GM18907 (cell line): ENCODE measurements at regions not wholly inside any gene's neighbourhood (a gene's known extent, or its start where the extent isn't known, plus 50 kb on each side); places are given as distances from the start of the nearest gene placed in this dataset.

Experiments used
- ATAC-seq: cut with Tn5 transposase; IDR thresholded peaks from one replicate; pipeline ENCODE4 v1.9.1; 2021; ENCODE audit warnings: mild to moderate bottlenecking, moderate library complexity; ENCODE audit not compliant: unreplicated experiment

- no peak for ATAC-seq
Measured at GRCh38 chr20:22408521-22409402, 175.6 kb downstream of the FOXA2 start.

- no peak for ATAC-seq
Measured at GRCh38 chr20:22407237-22408193, 176.9 kb downstream of the FOXA2 start.

DNA sequence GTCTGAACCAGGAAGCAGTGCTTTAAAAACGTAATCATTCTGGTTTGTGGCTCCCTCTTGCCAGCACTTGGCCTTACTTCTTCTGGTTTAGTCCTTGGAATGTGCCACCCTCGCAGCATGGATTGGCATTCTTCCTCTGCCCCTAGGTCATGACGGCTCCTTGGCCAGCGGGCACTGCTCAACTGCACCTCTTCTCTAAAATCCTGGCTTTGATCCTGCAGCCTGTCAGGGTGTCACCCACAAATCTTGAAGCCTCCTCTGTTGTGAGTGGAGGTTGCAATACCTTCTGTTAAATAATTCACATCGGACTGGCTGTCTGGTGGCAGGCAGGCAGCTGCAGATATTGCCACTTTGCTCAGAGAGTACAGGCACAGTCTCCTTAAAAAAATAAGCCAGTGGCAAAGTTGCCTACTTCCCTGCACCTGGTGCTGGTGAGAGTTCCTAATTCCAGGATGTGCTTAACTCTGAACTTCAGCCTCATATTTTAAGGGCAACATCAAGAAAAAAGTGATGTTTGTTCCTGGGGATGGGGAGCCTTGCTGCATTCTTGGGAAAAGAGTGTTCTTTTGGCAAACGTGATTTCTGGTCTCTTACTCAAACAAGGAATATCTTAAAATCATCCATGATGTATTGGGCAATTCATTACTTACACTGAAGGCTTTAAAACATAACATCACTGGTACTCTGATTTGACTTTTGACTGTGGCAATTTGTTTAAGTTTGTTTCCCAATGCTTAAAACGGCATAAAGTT is 179.8 kb downstream of the FOXA2 start:
- no peak for ATAC-seq

GRCh38 chr20:22403632-22404361 is 180.6 kb downstream of the FOXA2 start:
- peak; percentile 57 for ATAC-seq

- ATAC-seq: no peak
Measured at GRCh38 chr20:22403022-22403631, 181.2 kb downstream of the FOXA2 start.

DNA sequence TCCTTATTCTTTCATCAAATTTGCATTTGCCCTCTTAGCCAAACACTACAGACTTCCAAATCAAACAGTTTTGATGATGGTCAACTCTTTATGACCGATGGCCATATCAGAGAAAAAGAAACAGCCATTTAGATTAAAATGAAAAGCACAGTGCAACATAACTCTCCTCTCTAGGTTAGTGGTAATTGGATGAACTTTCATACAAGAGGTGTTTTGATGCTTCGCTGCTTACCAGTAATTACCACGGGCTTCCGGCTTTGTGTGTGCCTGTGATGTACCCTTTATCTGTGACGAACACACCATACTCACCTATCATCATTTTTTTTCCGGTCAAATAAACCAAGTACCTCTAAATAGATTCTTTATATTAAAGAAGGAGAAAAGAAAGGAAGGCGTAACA is 181.8 kb downstream of the FOXA2 start:
- no peak for ATAC-seq

GRCh38 chr20:22400440-22400839 is 183.9 kb downstream of the FOXA2 start:
- no peak for ATAC-seq

DNA sequence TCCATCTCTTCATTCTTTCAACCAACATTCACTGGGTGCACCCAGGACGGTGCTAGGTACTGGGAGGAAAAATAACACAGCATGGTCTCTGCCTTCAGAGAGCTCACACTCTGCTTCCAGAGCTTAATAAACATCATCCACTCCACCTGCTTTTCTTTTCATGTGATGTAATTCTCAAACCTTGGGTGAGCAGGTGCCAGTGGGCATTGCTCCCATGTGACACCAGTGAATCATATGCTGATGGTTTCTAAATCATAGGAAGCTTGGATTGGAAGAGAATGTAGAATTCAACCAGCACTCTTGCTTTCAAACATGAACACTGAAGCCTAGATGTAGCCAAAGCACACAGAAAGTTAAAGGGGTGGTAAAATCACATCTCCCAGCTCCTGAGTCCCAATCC is 189.8 kb downstream of the FOXA2 start:
- no peak for ATAC-seq

- ATAC-seq: no peak
Measured at GRCh38 chr20:22390543-22390903, 193.8 kb downstream of the FOXA2 start.

GRCh38 chr20:22389836-22390542 is 194.4 kb downstream of the FOXA2 start:
- ATAC-seq: no peak

DNA sequence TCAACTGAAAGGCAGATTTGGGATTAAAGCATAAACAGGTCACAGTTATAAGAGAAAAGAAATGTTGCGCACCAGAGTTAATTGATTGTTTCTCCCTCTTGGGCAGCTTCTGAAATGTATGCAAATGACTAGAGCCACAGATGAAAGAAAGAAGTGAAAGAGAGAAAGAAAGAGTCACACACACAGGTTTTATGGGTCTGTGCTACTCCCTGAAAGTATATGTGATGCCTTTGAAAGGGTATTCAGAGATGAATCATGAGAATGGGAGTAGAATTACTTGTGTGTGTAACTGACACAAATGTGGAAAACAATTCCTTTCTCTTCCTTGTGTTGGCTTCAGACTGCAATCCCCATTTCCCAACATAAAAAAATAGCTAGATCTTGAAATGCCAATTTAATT is 196.9 kb downstream of the FOXA2 start:
- no peak for ATAC-seq

- no peak for ATAC-seq
Measured at GRCh38 chr20:22386306-22386623, 198.1 kb downstream of the FOXA2 start.

DNA sequence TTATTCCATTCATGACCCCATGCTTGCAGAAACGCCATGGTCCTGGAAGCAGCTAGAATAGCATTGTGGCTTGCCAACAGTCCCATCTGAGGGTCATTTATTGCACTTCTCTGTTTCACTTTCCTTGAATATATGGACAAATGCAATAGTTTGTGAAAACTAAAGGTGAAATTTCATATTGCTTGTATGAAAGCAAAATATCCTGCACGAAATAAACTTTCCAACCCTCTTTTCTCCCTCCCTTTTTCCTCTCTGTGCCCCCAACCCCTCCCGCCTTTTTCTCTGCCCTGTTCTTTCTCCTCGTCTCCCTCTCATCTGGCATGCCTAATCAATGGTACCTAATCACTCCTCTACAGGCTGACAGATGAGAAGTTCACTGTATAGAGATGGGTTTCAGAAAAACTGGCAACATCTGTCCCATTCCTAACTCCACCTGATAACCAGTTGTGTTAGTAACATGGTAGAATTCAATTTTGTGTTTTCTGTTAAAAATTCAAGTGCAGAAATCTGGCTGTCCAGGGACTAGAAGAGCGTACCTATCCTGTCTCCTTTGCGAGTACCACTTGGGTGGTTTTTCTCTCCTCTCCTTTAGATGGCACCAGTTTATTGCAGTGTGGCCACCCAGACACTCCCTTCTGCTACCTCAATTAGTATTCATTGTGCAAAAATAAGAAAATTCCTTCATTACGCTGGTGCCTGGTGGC is 198.6 kb downstream of the FOXA2 start:
- ATAC-seq: no peak

- ATAC-seq: no peak
Measured at GRCh38 chr20:22384978-22385377, 199.4 kb downstream of the FOXA2 start.

DNA sequence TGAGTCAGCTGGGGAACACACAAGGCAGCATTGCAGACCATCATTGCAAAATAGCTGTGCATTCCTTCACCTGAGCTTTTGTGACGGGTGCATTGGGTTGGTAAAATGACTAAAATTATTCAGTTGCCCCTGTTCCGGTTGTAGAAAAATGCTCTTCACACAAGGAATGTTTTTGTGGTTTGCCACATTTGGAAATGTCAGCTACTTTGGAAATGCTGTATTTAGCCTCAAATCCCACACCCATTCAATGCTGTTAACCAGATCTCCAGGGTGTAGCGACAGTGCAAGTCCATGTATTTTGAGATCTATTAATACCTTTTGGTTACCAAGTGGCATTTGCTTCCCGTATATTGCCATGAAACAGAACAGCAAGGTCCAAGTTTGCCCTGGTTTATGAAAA is 201.2 kb downstream of the FOXA2 start:
- no peak for ATAC-seq

GRCh38 chr20:22382742-22383141 is 201.6 kb downstream of the FOXA2 start:
- ATAC-seq: no peak

DNA sequence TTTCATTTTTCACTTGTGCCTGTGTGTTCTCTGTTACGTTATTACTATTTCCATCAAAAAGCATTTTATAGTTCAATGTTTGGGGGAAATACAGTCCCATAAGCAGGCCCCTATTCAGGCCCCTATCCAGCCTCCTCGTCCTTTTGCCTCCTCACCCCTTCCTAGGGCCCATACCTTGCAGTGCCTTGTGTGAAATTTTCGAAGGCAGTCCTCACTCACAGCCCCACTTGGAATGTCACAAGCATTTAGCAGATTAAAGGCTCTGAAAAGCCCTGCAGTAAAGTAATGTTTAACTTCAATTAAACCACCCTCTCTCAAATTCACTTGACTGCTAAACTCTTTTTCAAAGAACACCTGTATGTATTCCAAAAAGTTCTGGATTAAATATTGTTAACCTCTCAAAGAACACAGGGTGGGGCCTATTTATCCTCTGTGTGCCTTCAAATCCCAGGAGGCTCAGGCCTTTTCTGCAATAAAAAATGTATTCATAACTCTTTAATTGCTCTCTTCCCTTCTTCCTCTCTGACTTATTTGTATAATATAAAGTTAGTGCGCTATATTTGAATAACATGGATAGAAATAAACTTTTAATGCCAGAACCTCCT is 202.5 kb downstream of the FOXA2 start:
- ATAC-seq: no peak

- ATAC-seq: no peak
Measured at GRCh38 chr20:22379472-22379871, 204.9 kb downstream of the FOXA2 start.
